CD4-positive, alpha-beta T cell (primary cell): ENCODE measurements at regions not wholly inside any gene's neighbourhood (a gene's known extent, or its start where the extent isn't known, plus 50 kb on each side); places are given as distances from the start of the nearest gene placed in this dataset.

ENCODE experiments used
- ATAC-seq: fragments of 200-7000 bp; cut with Tn5 transposase; one replicate; pipeline ENCODE4 v1.10.0; 2022; ENCODE audit warnings: mild to moderate bottlenecking; ENCODE audit not compliant: poor library complexity
- CTCF ChIA-PET: fragments of 350-600 bp; sonication (Branson Sonifier 250); formaldehyde crosslinking; loops from one replicate; lab custom pipeline; 2021; ENCODE audit warnings: antibody characterized with exemption, inconsistent platforms; lab: Charles Lee
- POLR2A ChIA-PET: fragments of 350-600 bp; sonication (Branson Sonifier 250); formaldehyde crosslinking; loops from one replicate; lab custom pipeline; 2021; ENCODE audit warnings: antibody characterized with exemption, inconsistent platforms; lab: Charles Lee
- DNase-seq, 14 experiments: peaks; one replicate each; pipeline ENCODE4 v3.0.0-alpha.2; 2013 to 2020; ENCODE audit warnings: mixed read lengths in 2 of 14
- H3K27ac ChIP-seq, 2 donors: one replicate each; pipeline versions ENCODE4 v1.5.1 to v1.7.0; 2013; ENCODE audit warnings: low read length in 2 of 2, low read depth in 1 of 2, mild to moderate bottlenecking in 1 of 2
- H3K27me3 ChIP-seq, 2 experiments: 1 replicate in 1 of 2; 2 replicates in 1 of 2; pipeline versions ENCODE4 v1.6.1 to v1.7.0; 2013; ENCODE audit warnings: low read length in 2 of 2, control low read depth in 1 of 2, mild to moderate bottlenecking in 1 of 2, moderate library complexity in 1 of 2; ENCODE audit not compliant: insufficient read depth in 2 of 2, control insufficient read depth in 1 of 2
- H3K36me3 ChIP-seq: one replicate; pipeline ENCODE4 v1.6.1; 2013; ENCODE audit warnings: low read length, control low read depth; ENCODE audit not compliant: insufficient read depth
- H3K4me1 ChIP-seq: one replicate; pipeline ENCODE4 v1.6.1; 2013; ENCODE audit warnings: low read length, control low read depth; ENCODE audit not compliant: insufficient read depth
- H3K4me3 ChIP-seq: one replicate; pipeline ENCODE4 v1.5.1; 2013; ENCODE audit warnings: mild to moderate bottlenecking, low read length, moderate library complexity
- H3K9me3 ChIP-seq, 2 experiments: 1 replicate in 1 of 2; 2 replicates in 1 of 2; pipeline versions ENCODE4 v1.6.1 to v1.7.0; 2013; ENCODE audit warnings: low read length in 2 of 2, mild to moderate bottlenecking in 2 of 2, control low read depth in 1 of 2, moderate library complexity in 1 of 2; ENCODE audit not compliant: control insufficient read depth in 1 of 2, insufficient read depth in 1 of 2
- H3K27ac Mint-ChIP-seq: one replicate; pipeline ENCODE4 v1.8.0; 2020; ENCODE audit warnings: mixed read lengths
- H3K27me3 Mint-ChIP-seq: one replicate; pipeline ENCODE4 v1.8.0; 2021; ENCODE audit warnings: mixed read lengths
- H3K36me3 Mint-ChIP-seq: one replicate; pipeline ENCODE4 v1.8.0; 2021; ENCODE audit warnings: low read depth, mixed read lengths
- H3K4me1 Mint-ChIP-seq: one replicate; pipeline ENCODE4 v1.8.0; 2021; ENCODE audit warnings: low read depth, mixed read lengths
- H3K4me3 Mint-ChIP-seq: one replicate; pipeline ENCODE4 v1.8.0; 2020; ENCODE audit warnings: mild to moderate bottlenecking, mixed read lengths
- H3K9me3 Mint-ChIP-seq: one replicate; pipeline ENCODE4 v1.8.0; 2020; ENCODE audit warnings: mixed read lengths
- intact Hi-C, 2 experiments: fragments of 100-400 bp; cut with DNase I in 1 of 2; cut with micrococcal nuclease in 1 of 2; formaldehyde crosslinking; loops; one replicate each; pipeline versions ENCODE4 v1.15.1 to v1.9.0; 2023 to 2025; cut with DNase I, micrococcal nuclease
- TF ChIP-seq, protein P1 (sequence below): fragments of 200-600 bp; IDR thresholded peaks from one replicate; pipeline ENCODE4 v1.8.0; 2022; ENCODE audit warnings: antibody characterized with exemption, mild to moderate bottlenecking

DNA sequence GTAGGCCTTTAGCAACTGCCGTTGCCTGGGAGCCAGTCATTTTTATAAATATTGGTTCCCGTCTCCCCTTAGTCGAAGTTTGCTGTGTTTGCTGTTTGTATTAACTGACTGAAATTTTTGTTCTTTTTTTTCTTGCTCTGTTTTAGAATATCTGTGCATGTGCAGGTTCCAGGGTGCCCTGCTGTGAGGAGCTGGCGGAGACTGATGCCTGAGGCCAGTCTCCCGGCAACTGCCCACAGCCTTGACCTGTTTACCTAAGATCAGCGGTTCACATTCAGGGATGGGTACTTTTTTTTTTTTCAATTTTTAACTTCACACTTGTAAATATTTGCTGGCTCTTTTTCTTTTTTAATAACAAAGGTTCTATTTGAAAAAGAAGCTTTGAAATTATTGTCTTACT lies 262.6 kb upstream of the ADAMTS16 start:
- Histone ChIP-seq H3K4me1 (no peaks in the 10 kb centered on the region), H3K27me3 (no peaks in the 10 kb centered on the region), H3K4me3 (no peak overlapping the region), H3K36me3 (no peaks in the 10 kb centered on the region), H3K9me3 (peaks cover 0 to 14% of the 10 kb centered on the region in 2 experiments), H3K27ac (no peak overlapping the region)
- no peaks in the 10 kb centered on the region for H3K4me1 Mint-ChIP-seq
- DNase-seq (no peak), ATAC-seq (no peak)
- H3K27me3 Mint-ChIP-seq, result no peaks in the 10 kb centered on the region
- no peak overlapping the region for H3K4me3 Mint-ChIP-seq
- POLR2A ChIA-PET, result no interaction called here
- H3K9me3 Mint-ChIP-seq, result no peaks in the 10 kb centered on the region
- no peaks in the 10 kb centered on the region for H3K36me3 Mint-ChIP-seq
- TF ChIP-seq, protein P1, sequence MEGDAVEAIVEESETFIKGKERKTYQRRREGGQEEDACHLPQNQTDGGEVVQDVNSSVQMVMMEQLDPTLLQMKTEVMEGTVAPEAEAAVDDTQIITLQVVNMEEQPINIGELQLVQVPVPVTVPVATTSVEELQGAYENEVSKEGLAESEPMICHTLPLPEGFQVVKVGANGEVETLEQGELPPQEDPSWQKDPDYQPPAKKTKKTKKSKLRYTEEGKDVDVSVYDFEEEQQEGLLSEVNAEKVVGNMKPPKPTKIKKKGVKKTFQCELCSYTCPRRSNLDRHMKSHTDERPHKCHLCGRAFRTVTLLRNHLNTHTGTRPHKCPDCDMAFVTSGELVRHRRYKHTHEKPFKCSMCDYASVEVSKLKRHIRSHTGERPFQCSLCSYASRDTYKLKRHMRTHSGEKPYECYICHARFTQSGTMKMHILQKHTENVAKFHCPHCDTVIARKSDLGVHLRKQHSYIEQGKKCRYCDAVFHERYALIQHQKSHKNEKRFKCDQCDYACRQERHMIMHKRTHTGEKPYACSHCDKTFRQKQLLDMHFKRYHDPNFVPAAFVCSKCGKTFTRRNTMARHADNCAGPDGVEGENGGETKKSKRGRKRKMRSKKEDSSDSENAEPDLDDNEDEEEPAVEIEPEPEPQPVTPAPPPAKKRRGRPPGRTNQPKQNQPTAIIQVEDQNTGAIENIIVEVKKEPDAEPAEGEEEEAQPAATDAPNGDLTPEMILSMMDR, result no peak
- CTCF ChIA-PET, result no interaction called here
- H3K27ac Mint-ChIP-seq, result no peak overlapping the region
- intact Hi-C loops, result no loop called here

DNA sequence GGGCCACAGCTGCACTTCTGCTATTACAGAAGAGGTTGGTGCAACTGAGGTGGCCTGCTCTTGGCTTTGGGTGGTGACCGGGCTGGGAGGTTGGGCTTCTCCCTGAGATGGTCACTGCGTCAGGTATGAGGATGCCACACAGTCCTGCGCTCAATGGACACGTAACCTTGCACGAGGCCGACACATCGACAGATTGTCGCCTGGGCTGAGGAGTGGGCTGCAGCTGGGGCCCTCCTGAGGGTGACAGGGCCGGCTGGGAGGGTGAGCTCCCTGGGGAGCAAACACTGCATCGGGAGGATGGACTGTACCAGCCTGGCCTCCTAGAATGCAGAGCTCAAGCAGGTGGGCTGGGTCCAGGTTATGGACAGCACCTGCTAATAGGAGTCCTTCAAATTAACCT lies 261.1 kb upstream of the ADAMTS16 start:
- H3K36me3 Mint-ChIP-seq, result no peaks in the 10 kb centered on the region
- Histone ChIP-seq H3K27me3 (no peaks in the 10 kb centered on the region), H3K4me1 (no peaks in the 10 kb centered on the region), H3K9me3 (peaks cover 0 to 10% of the 10 kb centered on the region in 2 experiments), H3K36me3 (no peaks in the 10 kb centered on the region), H3K27ac (no peak overlapping the region), H3K4me3 (no peak overlapping the region)
- TF ChIP-seq, protein P1, result no peak
- no peak overlapping the region for H3K27ac Mint-ChIP-seq
- CTCF ChIA-PET, result no interaction called here
- no peaks in the 10 kb centered on the region for H3K27me3 Mint-ChIP-seq
- no peaks in the 10 kb centered on the region for H3K4me1 Mint-ChIP-seq
- intact Hi-C loops, result no loop called here
- H3K4me3 Mint-ChIP-seq, result no peak overlapping the region
- ATAC-seq, result no peak
- H3K9me3 Mint-ChIP-seq, result no peaks in the 10 kb centered on the region
- POLR2A ChIA-PET, result no interaction called here
- no peak for DNase-seq

DNA sequence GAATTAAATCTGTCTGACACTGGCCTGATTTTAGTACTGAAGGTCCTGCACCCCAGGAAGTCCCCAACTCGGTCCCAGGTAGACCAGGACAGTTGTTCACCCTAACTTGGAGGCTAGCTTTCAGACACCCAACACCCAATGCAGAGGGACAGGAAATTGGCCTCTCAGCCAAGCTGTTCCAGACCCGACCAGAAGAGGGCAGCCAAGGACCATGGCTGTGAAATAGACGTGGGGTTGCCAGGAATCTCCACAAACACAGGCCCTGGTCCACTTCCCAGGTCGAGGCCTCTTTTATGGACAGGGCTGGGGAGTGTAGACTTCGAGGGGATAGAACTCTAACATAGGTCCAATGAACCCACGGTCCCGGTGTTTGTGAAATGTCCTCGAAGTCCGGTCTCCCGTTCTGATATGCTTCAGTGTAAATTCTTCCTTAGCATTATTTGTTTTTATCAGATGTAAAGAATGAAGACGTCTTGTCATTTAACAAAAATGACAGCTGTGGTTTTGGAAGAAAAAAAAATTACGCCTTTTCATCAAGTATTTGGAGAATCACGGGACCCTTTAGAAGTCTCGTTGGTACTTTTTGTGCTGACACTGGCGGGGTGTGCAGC lies 260.3 kb upstream of the ADAMTS16 start:
- H3K27ac ChIP-seq, result no peak overlapping the region
- H3K4me1 ChIP-seq, result no peaks in the 10 kb centered on the region
- DNase-seq, result peak in 6 of 14 experiments; percentile 7 to 35 (median 16)
- no peak for ATAC-seq
- Mint-ChIP-seq H3K36me3 (no peaks in the 10 kb centered on the region), H3K27me3 (no peaks in the 10 kb centered on the region), H3K4me3 (no peak overlapping the region), H3K9me3 (no peaks in the 10 kb centered on the region), H3K4me1 (no peaks in the 10 kb centered on the region), H3K27ac (no peak overlapping the region)
- CTCF ChIA-PET, result no interaction called here
- H3K9me3 ChIP-seq, result peaks cover 0 to 8% of the 10 kb centered on the region in 2 experiments
- H3K4me3 ChIP-seq, result no peak overlapping the region
- no peaks in the 10 kb centered on the region for H3K36me3 ChIP-seq
- POLR2A ChIA-PET, result no interaction called here
- intact Hi-C loops, result no loop called here
- TF ChIP-seq, protein P1, result peak; percentile 46
- no peaks in the 10 kb centered on the region for H3K27me3 ChIP-seq
